ENCODE measurements at regions not wholly inside any gene's neighbourhood (a gene's known extent, or its start where the extent isn't known, plus 50 kb on each side); places are given as distances from the start of the nearest gene placed in this dataset.

DNA sequence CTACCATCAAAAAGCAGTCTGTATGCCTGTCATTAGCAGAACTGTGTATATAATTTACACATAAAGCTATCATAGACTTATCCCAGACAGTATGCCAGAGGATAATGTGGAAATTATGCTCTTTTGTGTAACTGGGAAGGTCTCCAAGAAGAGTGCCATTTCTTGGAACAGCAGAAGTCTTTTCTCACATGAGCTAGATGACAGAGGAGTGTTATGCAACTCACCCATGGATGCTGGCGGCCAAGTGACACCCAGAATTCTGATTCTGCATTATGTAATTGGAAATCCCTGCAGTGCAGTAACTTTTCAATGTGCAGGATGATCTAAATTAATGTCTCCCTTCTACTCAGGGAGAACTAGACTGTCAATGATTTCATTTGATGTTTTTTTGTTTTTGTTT lies 160.0 kb downstream of the UBE2E3 start:
- no peak for DNase-seq
- Mint-ChIP-seq H3K4me1 (ENCODE audit: low read depth) (peaks cover 6% of the 10 kb centered on the region; the same call in 1 of the 2 replicates), H3K36me3 (ENCODE audit: low read depth) (no peaks in the 10 kb centered on the region; the same call in 1 of the 2 replicates), H3K4me3 (no peak overlapping the region), H3K9me3 (peaks cover 8% of the 10 kb centered on the region), H3K27ac (no peak overlapping the region), H3K27me3 (ENCODE audit: insufficient read depth) (no peaks in the 10 kb centered on the region; the same call in 1 of the 2 replicates)
- TF ChIP-seq, protein P1, sequence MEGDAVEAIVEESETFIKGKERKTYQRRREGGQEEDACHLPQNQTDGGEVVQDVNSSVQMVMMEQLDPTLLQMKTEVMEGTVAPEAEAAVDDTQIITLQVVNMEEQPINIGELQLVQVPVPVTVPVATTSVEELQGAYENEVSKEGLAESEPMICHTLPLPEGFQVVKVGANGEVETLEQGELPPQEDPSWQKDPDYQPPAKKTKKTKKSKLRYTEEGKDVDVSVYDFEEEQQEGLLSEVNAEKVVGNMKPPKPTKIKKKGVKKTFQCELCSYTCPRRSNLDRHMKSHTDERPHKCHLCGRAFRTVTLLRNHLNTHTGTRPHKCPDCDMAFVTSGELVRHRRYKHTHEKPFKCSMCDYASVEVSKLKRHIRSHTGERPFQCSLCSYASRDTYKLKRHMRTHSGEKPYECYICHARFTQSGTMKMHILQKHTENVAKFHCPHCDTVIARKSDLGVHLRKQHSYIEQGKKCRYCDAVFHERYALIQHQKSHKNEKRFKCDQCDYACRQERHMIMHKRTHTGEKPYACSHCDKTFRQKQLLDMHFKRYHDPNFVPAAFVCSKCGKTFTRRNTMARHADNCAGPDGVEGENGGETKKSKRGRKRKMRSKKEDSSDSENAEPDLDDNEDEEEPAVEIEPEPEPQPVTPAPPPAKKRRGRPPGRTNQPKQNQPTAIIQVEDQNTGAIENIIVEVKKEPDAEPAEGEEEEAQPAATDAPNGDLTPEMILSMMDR (IDR thresholded peaks at IDR 0.05) = no peak

DNA sequence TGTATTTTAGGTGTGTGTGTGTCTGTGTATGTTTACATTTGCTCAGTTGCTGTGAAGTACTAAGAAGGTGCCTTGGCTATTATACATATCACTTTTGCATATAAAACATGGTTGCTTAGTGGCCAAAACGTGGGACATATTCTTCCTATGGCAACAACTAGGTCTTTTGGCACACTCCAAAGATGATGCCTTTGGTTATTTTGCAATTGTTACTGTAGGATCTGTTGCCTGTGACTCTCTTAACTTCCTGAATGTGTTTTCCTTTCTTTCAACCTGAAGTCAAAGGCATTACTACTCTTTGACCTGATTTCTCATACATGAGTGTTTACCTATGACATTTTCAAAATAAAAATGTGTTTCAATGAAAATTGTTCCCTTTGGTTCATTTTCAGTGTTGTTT lies 160.5 kb downstream of the UBE2E3 start:
- Mint-ChIP-seq H3K27ac (no peak overlapping the region), H3K36me3 (ENCODE audit: low read depth) (no peaks in the 10 kb centered on the region; the same call in 1 of the 2 replicates), H3K9me3 (peaks cover 8% of the 10 kb centered on the region), H3K4me1 (ENCODE audit: low read depth) (peaks cover 6% of the 10 kb centered on the region; the same call in 1 of the 2 replicates), H3K27me3 (ENCODE audit: insufficient read depth) (no peaks in the 10 kb centered on the region; the same call in 1 of the 2 replicates), H3K4me3 (no peak overlapping the region)
- no peak for DNase-seq
- TF ChIP-seq, protein P1 (IDR thresholded peaks at IDR 0.05) = no peak

DNA sequence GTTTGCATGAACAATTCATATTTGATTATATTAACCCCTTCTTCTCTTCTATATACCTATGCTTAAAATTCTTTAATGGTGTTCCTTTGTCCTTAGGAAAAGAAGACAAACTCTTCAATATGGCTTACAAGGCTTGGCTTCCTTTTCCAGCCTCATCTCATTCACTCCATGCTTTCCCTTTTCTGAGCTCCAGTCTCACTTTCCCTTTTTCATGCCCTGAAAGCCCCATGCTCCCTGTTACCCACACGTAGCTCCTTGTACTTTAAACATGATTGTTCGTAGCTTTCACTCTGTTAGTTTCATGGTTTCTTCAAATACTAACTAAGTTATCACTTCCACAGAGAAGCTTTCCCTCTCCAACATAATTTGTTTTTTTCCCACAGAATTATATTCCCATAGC lies 161.3 kb downstream of the UBE2E3 start:
- TF ChIP-seq, protein P1 (IDR thresholded peaks at IDR 0.05) = no peak
- Mint-ChIP-seq H3K4me1 (ENCODE audit: low read depth) (peaks cover 6% of the 10 kb centered on the region; the same call in 1 of the 2 replicates), H3K27me3 (ENCODE audit: insufficient read depth) (no peaks in the 10 kb centered on the region; the same call in 1 of the 2 replicates), H3K36me3 (ENCODE audit: low read depth) (no peaks in the 10 kb centered on the region), H3K9me3 (peaks cover 8% of the 10 kb centered on the region), H3K27ac (no peak overlapping the region), H3K4me3 (no peak overlapping the region)
- DNase-seq = no peak

DNA sequence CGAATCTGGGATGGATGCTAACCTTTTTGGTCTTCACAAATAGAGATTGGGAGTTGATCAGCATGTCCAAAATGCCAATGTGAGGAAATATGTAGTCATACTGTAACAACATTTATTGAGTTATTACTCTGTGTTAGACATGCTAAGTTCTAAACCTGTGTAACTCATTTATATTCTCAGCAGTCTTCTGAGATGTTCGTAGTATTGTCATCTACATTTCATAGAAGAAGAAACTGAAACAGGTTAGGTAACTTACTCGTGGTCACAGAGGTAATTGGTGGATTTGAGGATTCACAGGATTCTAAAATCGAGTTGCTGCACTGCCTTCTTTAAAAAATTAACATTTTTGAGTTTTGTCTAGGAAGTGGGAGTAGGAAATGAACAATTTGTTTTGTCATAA lies 162.1 kb downstream of the UBE2E3 start:
- Mint-ChIP-seq H3K9me3 (peaks cover 8% of the 10 kb centered on the region), H3K4me3 (no peak overlapping the region), H3K4me1 (ENCODE audit: low read depth) (peaks cover 6% of the 10 kb centered on the region; the same call in 1 of the 2 replicates), H3K27ac (no peak overlapping the region), H3K27me3 (ENCODE audit: insufficient read depth) (no peaks in the 10 kb centered on the region; the same call in 1 of the 2 replicates), H3K36me3 (ENCODE audit: low read depth) (no peaks in the 10 kb centered on the region)
- DNase-seq = no peak
- TF ChIP-seq, protein P1 (IDR thresholded peaks at IDR 0.05) = no peak

DNA sequence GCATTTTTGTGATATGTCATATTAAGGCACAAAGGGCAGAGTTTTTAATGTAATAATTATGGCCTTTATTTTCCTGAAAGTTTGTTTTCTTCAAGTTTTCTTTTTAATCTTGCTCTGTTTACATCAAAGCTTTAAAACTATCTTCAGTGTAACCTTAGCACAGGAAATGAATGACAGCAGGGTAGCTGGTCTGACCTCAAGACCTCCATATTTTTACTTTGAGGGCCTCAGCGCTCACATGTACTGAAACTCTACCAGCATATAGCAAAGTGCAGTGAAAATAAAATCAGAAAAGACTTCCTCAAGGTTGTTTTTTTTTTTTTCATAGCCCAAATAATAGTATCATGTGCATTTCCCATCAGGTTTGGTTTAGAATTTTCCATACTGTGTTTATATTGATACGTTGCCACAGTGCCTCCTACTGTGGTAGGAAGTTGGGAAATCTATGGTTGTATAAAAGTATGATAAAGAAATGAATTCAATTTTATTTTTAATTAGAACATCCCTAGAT lies 163.4 kb downstream of the UBE2E3 start:
- TF ChIP-seq, protein P1 (IDR thresholded peaks at IDR 0.05) = no peak
- Mint-ChIP-seq H3K27me3 (ENCODE audit: insufficient read depth) (no peaks in the 10 kb centered on the region), H3K27ac (no peak overlapping the region), H3K36me3 (ENCODE audit: low read depth) (no peaks in the 10 kb centered on the region), H3K9me3 (peaks cover 8% of the 10 kb centered on the region), H3K4me1 (ENCODE audit: low read depth) (peaks cover under 1% of the 10 kb centered on the region; the same call in 1 of the 2 replicates), H3K4me3 (no peak overlapping the region)
- no peak for DNase-seq
